HFFc6 (cell line): ENCODE measurements at regions not wholly inside any gene's neighbourhood (a gene's known extent, or its start where the extent isn't known, plus 50 kb on each side); places are given as distances from the start of the nearest gene placed in this dataset.

Experiments
- DNase-seq: peaks from one replicate; pipeline ENCODE4 v3.0.0-alpha.2; 2018
- H3K27ac Mint-ChIP-seq: 2 replicates; pipeline ENCODE4 v1.8.0; 2020; ENCODE audit warnings: mild to moderate bottlenecking, mixed read lengths
- H3K27me3 Mint-ChIP-seq: 2 replicates; pipeline ENCODE4 v1.8.0; 2021; ENCODE audit warnings: mild to moderate bottlenecking, moderate library complexity, mixed read lengths; ENCODE audit not compliant: insufficient read depth
- H3K36me3 Mint-ChIP-seq: 2 replicates; pipeline ENCODE4 v1.8.0; 2021; ENCODE audit warnings: low read depth, mixed read lengths
- H3K4me1 Mint-ChIP-seq: 2 replicates; pipeline ENCODE4 v1.8.0; 2020; ENCODE audit warnings: low read depth, mixed read lengths
- H3K4me3 Mint-ChIP-seq: 2 replicates; pipeline ENCODE4 v1.8.0; 2020; ENCODE audit warnings: mild to moderate bottlenecking, moderate library complexity, mixed read lengths
- H3K9me3 Mint-ChIP-seq: 2 replicates; pipeline ENCODE4 v1.8.0; 2020; ENCODE audit warnings: mild to moderate bottlenecking, mixed read lengths
- TF ChIP-seq, protein P1 (sequence below): fragments of 200-600 bp; sonication (generic); IDR thresholded peaks from 2 replicates; pipeline ENCODE4 v1.5.0; 2021; ENCODE audit warnings: antibody characterized with exemption, mild to moderate bottlenecking

DNA sequence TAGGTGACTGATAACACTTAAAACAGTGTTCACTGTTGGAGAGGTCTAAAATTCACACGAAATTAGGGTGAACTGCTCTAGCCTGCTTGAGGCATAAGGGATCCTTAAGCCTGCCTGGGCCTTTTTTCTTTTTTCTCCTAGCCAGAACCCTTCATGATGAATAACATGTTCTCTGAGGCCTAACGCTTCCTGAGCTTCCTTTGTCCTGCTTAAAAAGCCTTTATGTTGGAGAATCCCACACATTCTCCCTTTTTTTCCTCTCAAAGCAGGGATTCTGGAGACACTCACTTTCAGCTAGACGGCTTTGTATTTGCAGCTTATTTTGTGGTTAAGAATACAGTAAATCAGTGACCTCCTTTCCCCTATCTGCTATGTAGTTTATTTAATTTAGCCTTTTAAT lies 354.7 kb upstream of the PHF14 start:
- TF ChIP-seq, protein P1, sequence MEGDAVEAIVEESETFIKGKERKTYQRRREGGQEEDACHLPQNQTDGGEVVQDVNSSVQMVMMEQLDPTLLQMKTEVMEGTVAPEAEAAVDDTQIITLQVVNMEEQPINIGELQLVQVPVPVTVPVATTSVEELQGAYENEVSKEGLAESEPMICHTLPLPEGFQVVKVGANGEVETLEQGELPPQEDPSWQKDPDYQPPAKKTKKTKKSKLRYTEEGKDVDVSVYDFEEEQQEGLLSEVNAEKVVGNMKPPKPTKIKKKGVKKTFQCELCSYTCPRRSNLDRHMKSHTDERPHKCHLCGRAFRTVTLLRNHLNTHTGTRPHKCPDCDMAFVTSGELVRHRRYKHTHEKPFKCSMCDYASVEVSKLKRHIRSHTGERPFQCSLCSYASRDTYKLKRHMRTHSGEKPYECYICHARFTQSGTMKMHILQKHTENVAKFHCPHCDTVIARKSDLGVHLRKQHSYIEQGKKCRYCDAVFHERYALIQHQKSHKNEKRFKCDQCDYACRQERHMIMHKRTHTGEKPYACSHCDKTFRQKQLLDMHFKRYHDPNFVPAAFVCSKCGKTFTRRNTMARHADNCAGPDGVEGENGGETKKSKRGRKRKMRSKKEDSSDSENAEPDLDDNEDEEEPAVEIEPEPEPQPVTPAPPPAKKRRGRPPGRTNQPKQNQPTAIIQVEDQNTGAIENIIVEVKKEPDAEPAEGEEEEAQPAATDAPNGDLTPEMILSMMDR: no peak
- H3K4me3 Mint-ChIP-seq: no peak overlapping the region
- peaks cover 55% of the 10 kb centered on the region for H3K9me3 Mint-ChIP-seq
- no peaks in the 10 kb centered on the region for H3K4me1 Mint-ChIP-seq
- peaks cover 2% of the 10 kb centered on the region; the same call in 1 of the 2 replicates for H3K27me3 Mint-ChIP-seq
- DNase-seq: no peak
- no peak overlapping the region for H3K27ac Mint-ChIP-seq
- H3K36me3 Mint-ChIP-seq: peaks cover 4% of the 10 kb centered on the region; the same call in 1 of the 2 replicates

DNA sequence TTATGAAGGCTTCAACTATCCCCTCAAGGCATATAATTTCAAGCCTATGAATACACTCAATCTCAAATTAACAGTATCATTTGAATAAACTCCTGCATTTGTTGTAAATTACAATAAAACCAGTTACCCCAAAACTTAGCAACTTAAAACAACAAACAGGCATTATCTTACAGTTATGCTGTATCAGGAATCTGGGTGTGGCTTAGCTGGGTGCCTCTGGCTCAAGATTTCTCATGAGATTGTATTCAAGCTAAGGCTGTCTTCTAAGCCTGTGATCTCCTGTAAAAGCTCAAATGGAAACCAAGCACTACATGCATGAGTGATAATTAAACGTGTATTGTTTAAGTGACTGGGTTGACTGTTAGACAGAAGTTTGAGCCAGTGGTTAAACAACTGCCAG lies 341.0 kb upstream of the PHF14 start:
- H3K36me3 Mint-ChIP-seq: peaks cover 9% of the 10 kb centered on the region; the same call in 1 of the 2 replicates
- H3K4me1 Mint-ChIP-seq: no peaks in the 10 kb centered on the region
- H3K27ac Mint-ChIP-seq: no peak overlapping the region
- no peak overlapping the region for H3K4me3 Mint-ChIP-seq
- no peak for DNase-seq
- no peaks in the 10 kb centered on the region for H3K27me3 Mint-ChIP-seq
- peaks cover 41% of the 10 kb centered on the region for H3K9me3 Mint-ChIP-seq
- TF ChIP-seq, protein P1: no peak

DNA sequence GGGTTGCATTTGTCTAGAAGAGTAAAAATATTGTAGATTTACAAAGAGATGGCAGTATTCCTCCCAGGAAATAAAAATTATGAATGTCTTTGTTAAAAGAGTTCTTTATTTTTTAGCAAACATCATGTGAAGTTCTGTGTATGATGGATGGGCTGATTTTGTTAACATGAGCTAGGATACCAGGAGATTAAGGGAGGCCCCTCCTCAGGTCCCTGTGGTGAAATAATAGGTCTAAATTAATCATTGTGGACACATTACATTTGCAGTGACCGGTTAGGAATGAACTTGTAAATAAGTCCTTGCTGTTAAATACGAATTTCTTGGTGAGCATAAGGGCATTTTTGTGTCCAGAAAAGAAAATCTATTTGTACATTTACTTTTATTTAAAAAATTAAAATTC lies 339.4 kb upstream of the PHF14 start:
- Mint-ChIP-seq H3K9me3 (peaks cover 26% of the 10 kb centered on the region), H3K27ac (no peak overlapping the region)

DNA sequence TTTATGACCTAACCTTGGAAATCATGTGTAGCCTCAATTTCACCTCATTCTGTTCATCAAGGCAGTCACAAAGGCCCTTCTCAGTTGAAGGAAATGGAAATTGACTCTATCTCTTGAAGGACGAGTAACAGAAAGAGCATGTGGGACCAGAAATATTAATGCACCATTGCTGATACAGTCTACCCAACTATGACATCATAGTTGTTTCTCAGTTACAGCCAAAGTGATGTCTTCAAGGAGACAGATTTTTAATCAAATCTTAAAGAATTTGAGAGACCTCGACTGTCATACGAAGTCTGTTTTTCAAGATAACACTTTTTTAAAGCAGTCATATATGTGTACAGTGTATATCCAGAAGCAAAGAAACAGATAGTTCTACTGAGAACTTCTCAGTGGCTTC lies 335.7 kb upstream of the PHF14 start:
- H3K27me3 Mint-ChIP-seq: no peaks in the 10 kb centered on the region
- no peaks in the 10 kb centered on the region for H3K36me3 Mint-ChIP-seq
- peaks cover 28% of the 10 kb centered on the region for H3K9me3 Mint-ChIP-seq
- H3K27ac Mint-ChIP-seq: no peak overlapping the region
- no peak for DNase-seq
- H3K4me3 Mint-ChIP-seq: no peak overlapping the region
- H3K4me1 Mint-ChIP-seq: no peaks in the 10 kb centered on the region
- TF ChIP-seq, protein P1: no peak

More for the DNA sequence above, 339.4 kb upstream of the PHF14 start:
- no peak overlapping the region for H3K4me3 Mint-ChIP-seq
- TF ChIP-seq, protein P1: no peak
- no peaks in the 10 kb centered on the region for H3K27me3 Mint-ChIP-seq
- no peaks in the 10 kb centered on the region for H3K36me3 Mint-ChIP-seq
- no peak for DNase-seq
- no peaks in the 10 kb centered on the region for H3K4me1 Mint-ChIP-seq

DNA sequence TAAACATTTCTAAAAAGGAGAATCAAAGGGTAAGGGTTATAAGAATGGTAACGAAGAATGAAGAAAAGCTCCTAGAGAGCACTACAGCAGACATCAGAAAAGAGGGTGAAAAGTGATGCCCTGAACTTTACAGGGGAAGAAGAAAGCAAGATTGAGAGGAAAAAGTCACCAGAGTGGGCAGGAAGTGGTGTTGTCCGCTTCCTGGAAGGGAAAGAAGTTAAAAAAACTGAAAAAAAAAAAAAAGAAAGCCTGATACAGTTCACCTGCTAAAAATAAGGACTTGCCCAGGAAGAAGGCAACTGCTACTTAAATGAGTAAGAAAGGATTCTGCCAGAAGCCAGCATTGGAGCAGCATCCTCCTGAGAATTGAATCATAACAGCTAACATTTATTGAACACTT lies 330.1 kb upstream of the PHF14 start:
- no peaks in the 10 kb centered on the region for H3K4me1 Mint-ChIP-seq
- no peak for DNase-seq
- no peak overlapping the region for H3K4me3 Mint-ChIP-seq
- no peak overlapping the region for H3K27ac Mint-ChIP-seq
- no peaks in the 10 kb centered on the region for H3K36me3 Mint-ChIP-seq
- TF ChIP-seq, protein P1: no peak
- H3K27me3 Mint-ChIP-seq: no peaks in the 10 kb centered on the region
- peaks cover 35% of the 10 kb centered on the region for H3K9me3 Mint-ChIP-seq

DNA sequence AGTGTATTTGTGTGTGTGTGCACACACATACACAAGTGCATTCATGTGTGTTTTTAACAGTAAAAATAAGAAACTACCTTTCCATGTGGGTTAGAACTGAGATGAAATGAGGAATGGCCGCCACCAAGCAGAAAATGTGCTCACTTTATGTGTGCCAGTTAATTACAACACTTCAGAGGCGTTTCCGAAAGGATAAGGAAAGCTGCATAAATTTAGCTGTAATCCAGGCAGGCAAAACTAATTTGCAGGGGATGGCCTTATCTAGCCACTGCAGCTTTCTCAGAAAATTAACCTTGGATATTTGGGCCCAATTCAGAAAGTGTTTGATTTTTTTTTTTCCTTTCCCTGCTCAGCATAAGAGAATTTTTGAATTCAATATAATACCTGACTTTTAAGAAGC lies 328.8 kb upstream of the PHF14 start:
- TF ChIP-seq, protein P1: no peak
- Mint-ChIP-seq H3K36me3 (no peaks in the 10 kb centered on the region), H3K27ac (no peak overlapping the region), H3K27me3 (no peaks in the 10 kb centered on the region), H3K9me3 (peaks cover 37% of the 10 kb centered on the region), H3K4me3 (no peak overlapping the region), H3K4me1 (no peaks in the 10 kb centered on the region)
- no peak for DNase-seq
